SK-N-SH (cell line): ENCODE measurements at regions not wholly inside any gene's neighbourhood (a gene's known extent, or its start where the extent isn't known, plus 50 kb on each side); places are given as distances from the start of the nearest gene placed in this dataset.

Experiments
- CTCF ChIA-PET: fragments of 300-600, 350-600 bp; formaldehyde crosslinking; extraction: SDS; loops from one replicate; lab custom pipeline; 2021; lab: Yijun Ruan, JAX
- POLR2A ChIA-PET: fragments of 350-600 bp; sonication (Branson Sonifier 250); formaldehyde crosslinking; extraction: SDS; loops from one replicate; lab custom pipeline; 2020; ENCODE audit warnings: antibody characterized with exemption, inconsistent platforms; lab: Yijun Ruan, JAX
- DNase-seq: peaks from one replicate; pipeline ENCODE4 v3.0.0; 2012
- H2AFZ ChIP-seq: fragments of 200-600 bp; sonication (generic); 2 replicates; pipeline ENCODE4 v1.8.1; 2016; ENCODE audit warnings: antibody characterized with exemption, mild to moderate bottlenecking, low read depth
- H3F3A ChIP-seq: fragments of 200-600 bp; sonication (generic); replicated peaks from 2 replicates; pipeline ENCODE3; 2016; ENCODE audit warnings: antibody characterized with exemption, mild to moderate bottlenecking; ENCODE audit not compliant: insufficient read depth
- H3K27ac ChIP-seq, 2 experiments: fragments of 200-500 bp in 1 of 2; fragments of 200-600 bp in 1 of 2; sonication (Bioruptor generic) in 1 of 2; sonication (generic), shearing (Covaris generic) in 1 of 2; 2 replicates each; pipeline versions ENCODE4 v1.5.1 to v1.6.1; 2014 to 2016; ENCODE audit warnings: low read depth in 2 of 2, inconsistent platforms in 1 of 2, low read length in 1 of 2, mild to moderate bottlenecking in 1 of 2, mixed read lengths in 1 of 2
- H3K27me3 ChIP-seq: fragments of 200-600 bp; sonication (generic), shearing (Covaris generic); 2 replicates; pipeline ENCODE4 v1.6.1; 2016; ENCODE audit warnings: mixed run types; ENCODE audit not compliant: insufficient read depth
- H3K36me3 ChIP-seq, 2 experiments: fragments of 200-500 bp in 1 of 2; fragments of 200-600 bp in 1 of 2; sonication (Bioruptor generic) in 1 of 2; sonication (generic) in 1 of 2; replicated peaks in 1 of 2; 2 replicates each; pipeline versions ENCODE3 to v1.5.1; 2014 to 2016; ENCODE audit warnings: low read length in 1 of 2, mild to moderate bottlenecking in 1 of 2; ENCODE audit not compliant: insufficient read depth in 2 of 2, control insufficient read depth in 1 of 2
- H3K4me1 ChIP-seq, 2 experiments: fragments of 200-500 bp in 1 of 2; fragments of 200-600 bp in 1 of 2; sonication (Bioruptor generic) in 1 of 2; sonication (generic), shearing (Covaris generic) in 1 of 2; 2 replicates each; pipeline versions ENCODE4 v1.5.1 to v1.6.1; 2014 to 2016; ENCODE audit warnings: low read depth in 1 of 2, low read length in 1 of 2, mixed run types in 1 of 2; ENCODE audit not compliant: insufficient read depth in 2 of 2, control insufficient read depth in 1 of 2
- H3K4me2 ChIP-seq: fragments of 200-600 bp; sonication (generic), shearing (Covaris generic); 2 replicates; pipeline ENCODE4 v1.6.1; 2017; ENCODE audit warnings: mixed run types
- H3K4me3 ChIP-seq, 2 experiments: fragments of 200-500 bp in 1 of 2; fragments of 200-600 bp in 1 of 2; sonication (Bioruptor generic) in 1 of 2; sonication (generic), shearing (Covaris generic) in 1 of 2; 2 replicates each; pipeline versions ENCODE4 v1.5.1 to v1.8.1; 2014 to 2016; ENCODE audit warnings: low read depth in 2 of 2, inconsistent platforms in 1 of 2, low read length in 1 of 2, mild to moderate bottlenecking in 1 of 2, mixed read lengths in 1 of 2, moderate library complexity in 1 of 2
- H3K79me2 ChIP-seq: fragments of 200-600 bp; sonication (generic); 2 replicates; pipeline ENCODE4 v1.8.1; 2017; ENCODE audit warnings: mild to moderate bottlenecking; ENCODE audit not compliant: insufficient read depth
- H3K9ac ChIP-seq: fragments of 200-600 bp; sonication (generic); 2 replicates; pipeline ENCODE4 v1.6.1; 2017; ENCODE audit warnings: mixed run types
- H3K9me2 ChIP-seq: fragments of 200-600 bp; sonication (generic); 2 replicates; pipeline ENCODE4 v1.6.1; 2017; ENCODE audit warnings: mixed run types
- H3K9me3 ChIP-seq: fragments of 200-600 bp; sonication (generic); 2 replicates; pipeline ENCODE4 v1.6.1; 2017; ENCODE audit warnings: mixed run types, mild to moderate bottlenecking, moderate library complexity
- H4K20me1 ChIP-seq: fragments of 200-600 bp; sonication (generic); 2 replicates; pipeline ENCODE4 v1.6.1; 2017; ENCODE audit warnings: mild to moderate bottlenecking, mixed run types; ENCODE audit not compliant: insufficient read depth
- EP300 ChIP-seq, 2 experiments: IDR thresholded peaks; 2 replicates each; pipeline versions ENCODE4 v1.4.0 to v1.6.1; 2012; ENCODE audit warnings: borderline replicate concordance in 1 of 2, low read depth in 1 of 2, low read length in 1 of 2
- EZH2phosphoT487 ChIP-seq: fragments of 200-600 bp; sonication (generic); IDR thresholded peaks from 2 replicates; pipeline ENCODE4 v1.6.1; 2017; ENCODE audit warnings: low read depth, mixed run types, mild to moderate bottlenecking, antibody characterized with exemption, moderate library complexity, borderline replicate concordance
- FOSL2 ChIP-seq: IDR thresholded peaks from 2 replicates; pipeline ENCODE4 v1.4.0; 2012; ENCODE audit warnings: low read depth, mild to moderate bottlenecking, moderate library complexity, borderline replicate concordance
- GATA2 ChIP-seq: sonication (generic); formaldehyde crosslinking; IDR thresholded peaks from 2 replicates; pipeline ENCODE4 v1.5.0; 2020; ENCODE audit warnings: mild to moderate bottlenecking, missing genetic modification reagents
- MEF2A ChIP-seq: IDR thresholded peaks from 2 replicates; pipeline ENCODE4 v1.4.0; 2012; ENCODE audit warnings: low read depth, borderline replicate concordance
- POLR2AphosphoS5 ChIP-seq: IDR thresholded peaks from 2 replicates; pipeline ENCODE4 v1.6.1; 2012; ENCODE audit warnings: low read depth, low read length
- SMC3 ChIP-seq: IDR thresholded peaks from 2 replicates; pipeline ENCODE4 v1.6.1; 2012; ENCODE audit warnings: low read depth, low read length, improper control_type of control experiment
- TAF1 ChIP-seq: IDR thresholded peaks from 2 replicates; pipeline ENCODE4 v1.6.1; 2012; ENCODE audit warnings: low read depth, mild to moderate bottlenecking, low read length, moderate library complexity, borderline replicate concordance
- TCF12 ChIP-seq: IDR thresholded peaks from 2 replicates; pipeline ENCODE4 v1.4.0; 2012
- TEAD4 ChIP-seq: IDR thresholded peaks from 2 replicates; pipeline ENCODE4 v1.4.0; 2012; ENCODE audit warnings: mild to moderate bottlenecking, borderline replicate concordance; ENCODE audit not compliant: insufficient read depth
- WGBS: methylation state at CpG from one replicate; pipeline ENCODE4 v1.1.6; 2017; ENCODE audit warnings: low lambda C conversion rate; 5-methylcytosine and 5-hydroxymethylcytosine counted together
- TF ChIP-seq, protein P1 (sequence below): IDR thresholded peaks from 2 replicates; pipeline ENCODE4 v1.4.0; 2012; ENCODE audit warnings: low read depth
- TF ChIP-seq, protein P2 (sequence below): IDR thresholded peaks from 2 replicates; pipeline ENCODE4 v1.4.0; 2012; ENCODE audit warnings: low read depth, borderline replicate concordance
- TF ChIP-seq, protein P3 (sequence below): IDR thresholded peaks from 2 replicates; pipeline ENCODE4 v1.4.0; 2012; ENCODE audit warnings: low read depth, borderline replicate concordance

DNA sequence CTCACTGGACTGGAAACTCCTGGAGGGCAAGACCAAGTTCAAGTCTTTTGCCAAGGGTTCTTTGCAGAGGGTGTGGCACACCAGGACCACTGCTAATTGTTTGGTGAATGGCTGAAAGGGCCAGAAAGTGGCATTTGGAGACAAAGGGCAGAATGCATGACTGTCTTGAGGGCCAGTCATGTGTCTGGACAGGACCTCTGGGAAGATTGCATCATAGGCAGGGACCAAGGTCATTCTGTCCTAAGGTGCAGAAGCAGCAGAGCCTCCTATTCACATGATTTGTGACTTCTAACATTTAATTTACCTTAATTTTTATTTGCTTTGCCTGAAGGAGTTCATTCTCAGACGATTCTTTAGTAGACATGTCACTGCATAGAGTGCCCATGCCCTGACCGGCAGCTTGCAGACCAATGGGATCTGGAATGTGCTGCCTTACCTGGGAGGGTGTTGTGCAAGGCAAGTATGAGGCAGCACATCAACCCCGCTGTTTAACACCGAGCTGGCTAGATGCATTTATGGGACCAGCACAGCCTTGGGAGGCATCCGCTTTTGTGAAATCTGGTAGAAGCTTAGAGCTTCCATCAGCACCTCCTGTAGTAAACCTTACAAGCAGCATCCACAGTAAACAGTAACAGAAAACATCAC is 62.3 kb upstream of the MAF start:
- Histone ChIP-seq H3K4me1 (no peaks in the 10 kb centered on the region), H3K9ac (no peak overlapping the region), H3K4me3 (no peak overlapping the region), H3K36me3 (no peaks in the 10 kb centered on the region), H3K27me3 (no peaks in the 10 kb centered on the region), H4K20me1 (no peaks in the 10 kb centered on the region), H3F3A (no peaks in the 10 kb centered on the region)
- WGBS, result 49% methylated on average over 5 of the region's 5 CpGs
- no peak for DNase-seq
- CTCF ChIA-PET, result no interaction called here
- no peak for TF ChIP-seq EZH2phosphoT487
- TF ChIP-seq TCF12, result no peak
- TF ChIP-seq, protein P1, sequence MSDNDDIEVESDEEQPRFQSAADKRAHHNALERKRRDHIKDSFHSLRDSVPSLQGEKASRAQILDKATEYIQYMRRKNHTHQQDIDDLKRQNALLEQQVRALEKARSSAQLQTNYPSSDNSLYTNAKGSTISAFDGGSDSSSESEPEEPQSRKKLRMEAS, result no peak
- TF ChIP-seq POLR2AphosphoS5, result no peak
- no peak for TF ChIP-seq EP300 (IDR thresholded peaks at IDR 0.05; ENCODE audit: borderline replicate concordance in 1 of 2, low read depth in 1 of 2, low read length in 1 of 2)
- no peak for TF ChIP-seq TEAD4
- no peak for TF ChIP-seq SMC3
- TF ChIP-seq, protein P2, sequence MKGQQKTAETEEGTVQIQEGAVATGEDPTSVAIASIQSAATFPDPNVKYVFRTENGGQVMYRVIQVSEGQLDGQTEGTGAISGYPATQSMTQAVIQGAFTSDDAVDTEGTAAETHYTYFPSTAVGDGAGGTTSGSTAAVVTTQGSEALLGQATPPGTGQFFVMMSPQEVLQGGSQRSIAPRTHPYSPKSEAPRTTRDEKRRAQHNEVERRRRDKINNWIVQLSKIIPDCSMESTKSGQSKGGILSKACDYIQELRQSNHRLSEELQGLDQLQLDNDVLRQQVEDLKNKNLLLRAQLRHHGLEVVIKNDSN, result no peak
- TF ChIP-seq, all 33 proteins: peak for 0
- Histone ChIP-seq H3K9me2 (no peaks in the 10 kb centered on the region), H3K9me3 (no peaks in the 10 kb centered on the region), H3K79me2 (no peaks in the 10 kb centered on the region), H3K27ac (no peak overlapping the region), H3K4me2 (no peak overlapping the region), H2AFZ (no peak overlapping the region)
- POLR2A ChIA-PET, result no interaction called here

DNA sequence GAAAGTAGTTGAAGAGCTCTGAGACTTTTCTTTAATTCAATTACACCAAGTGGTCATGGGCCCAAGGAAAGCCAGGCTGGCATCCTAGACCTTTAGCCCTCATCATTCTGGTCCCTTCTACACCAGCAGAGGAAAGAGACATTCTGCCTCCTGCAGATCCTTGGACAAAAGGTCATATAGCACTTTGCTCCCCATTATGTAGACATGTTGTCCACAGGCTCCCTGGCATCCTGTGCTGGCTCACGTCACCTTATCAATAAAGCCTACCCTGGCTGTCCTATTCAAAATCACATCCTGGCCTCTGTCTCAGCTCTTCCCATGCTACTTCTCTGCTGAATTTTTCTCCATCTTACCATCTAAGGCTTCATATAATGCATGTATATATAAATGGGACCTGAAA is 61.6 kb upstream of the MAF start:
- no peaks in the 10 kb centered on the region for H3K27me3 ChIP-seq
- POLR2A ChIA-PET, result no interaction called here
- no peaks in the 10 kb centered on the region for H4K20me1 ChIP-seq
- no peaks in the 10 kb centered on the region for H3K79me2 ChIP-seq
- H3K36me3 ChIP-seq, result no peaks in the 10 kb centered on the region
- H3F3A ChIP-seq, result no peaks in the 10 kb centered on the region
- DNase-seq, result no peak
- H3K4me3 ChIP-seq, result no peak overlapping the region
- no peak overlapping the region for H2AFZ ChIP-seq
- CTCF ChIA-PET, result interaction anchor here (0.9 kb wide), 1 partner anchor 60 kb away, joined by 3 read pairs; no protein-coding TSS in a partner anchor
- H3K27ac ChIP-seq, result no peak overlapping the region
- no peaks in the 10 kb centered on the region for H3K9me3 ChIP-seq
- no peak for TF ChIP-seq FOSL2
- TF ChIP-seq TAF1, result no peak
- TF ChIP-seq GATA2, result no peak
- TF ChIP-seq, protein P3, sequence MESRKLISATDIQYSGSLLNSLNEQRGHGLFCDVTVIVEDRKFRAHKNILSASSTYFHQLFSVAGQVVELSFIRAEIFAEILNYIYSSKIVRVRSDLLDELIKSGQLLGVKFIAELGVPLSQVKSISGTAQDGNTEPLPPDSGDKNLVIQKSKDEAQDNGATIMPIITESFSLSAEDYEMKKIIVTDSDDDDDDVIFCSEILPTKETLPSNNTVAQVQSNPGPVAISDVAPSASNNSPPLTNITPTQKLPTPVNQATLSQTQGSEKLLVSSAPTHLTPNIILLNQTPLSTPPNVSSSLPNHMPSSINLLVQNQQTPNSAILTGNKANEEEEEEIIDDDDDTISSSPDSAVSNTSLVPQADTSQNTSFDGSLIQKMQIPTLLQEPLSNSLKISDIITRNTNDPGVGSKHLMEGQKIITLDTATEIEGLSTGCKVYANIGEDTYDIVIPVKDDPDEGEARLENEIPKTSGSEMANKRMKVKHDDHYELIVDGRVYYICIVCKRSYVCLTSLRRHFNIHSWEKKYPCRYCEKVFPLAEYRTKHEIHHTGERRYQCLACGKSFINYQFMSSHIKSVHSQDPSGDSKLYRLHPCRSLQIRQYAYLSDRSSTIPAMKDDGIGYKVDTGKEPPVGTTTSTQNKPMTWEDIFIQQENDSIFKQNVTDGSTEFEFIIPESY, result no peak
- no peak for TF ChIP-seq POLR2AphosphoS5
- no peak for TF ChIP-seq MEF2A
- H3K4me2 ChIP-seq, result no peak overlapping the region
- no peaks in the 10 kb centered on the region for H3K9me2 ChIP-seq
- H3K4me1 ChIP-seq, result no peaks in the 10 kb centered on the region
- H3K9ac ChIP-seq, result no peak overlapping the region
- WGBS, result 38% methylated on average over 1 of the region's 1 CpG
